GM21515 (cell line): ENCODE measurements at regions not wholly inside any gene's neighbourhood (a gene's known extent, or its start where the extent isn't known, plus 50 kb on each side); places are given as distances from the start of the nearest gene placed in this dataset.

Source experiments
- ATAC-seq: cut with Tn5 transposase; IDR thresholded peaks from one replicate; pipeline ENCODE4 v1.9.1; 2021; ENCODE audit not compliant: unreplicated experiment

- no peak for ATAC-seq
Measured at GRCh38 chr3:76754247-76754646, 285.7 kb upstream of the ROBO2 start.

- ATAC-seq = no peak
Measured at GRCh38 chr3:76756577-76756976, 283.3 kb upstream of the ROBO2 start.

- ATAC-seq = no peak
Measured at GRCh38 chr3:76760336-76760735, 279.6 kb upstream of the ROBO2 start.

GRCh38 chr3:76765511-76765910 is 274.4 kb upstream of the ROBO2 start:
- ATAC-seq = no peak

- no peak for ATAC-seq
Measured at GRCh38 chr3:76768912-76769311, 271.0 kb upstream of the ROBO2 start.

- no peak for ATAC-seq
Measured at GRCh38 chr3:76776927-76777326, 263.0 kb upstream of the ROBO2 start.

- no peak for ATAC-seq
Measured at GRCh38 chr3:76788206-76788605, 251.7 kb upstream of the ROBO2 start.

GRCh38 chr3:76789237-76789636 is 250.7 kb upstream of the ROBO2 start:
- ATAC-seq = no peak

GRCh38 chr3:76811418-76811817 is 228.5 kb upstream of the ROBO2 start:
- no peak for ATAC-seq

- ATAC-seq = no peak
Measured at GRCh38 chr3:76812649-76813242, 227.2 kb upstream of the ROBO2 start.

- ATAC-seq = no peak
Measured at GRCh38 chr3:76815561-76815960, 224.3 kb upstream of the ROBO2 start.

- no peak for ATAC-seq
Measured at GRCh38 chr3:76820481-76820880, 219.4 kb upstream of the ROBO2 start.

- no peak for ATAC-seq
Measured at GRCh38 chr3:76824658-76825240, 215.2 kb upstream of the ROBO2 start.

GRCh38 chr3:76826861-76827260 is 213.0 kb upstream of the ROBO2 start:
- no peak for ATAC-seq

- no peak for ATAC-seq
Measured at GRCh38 chr3:76827701-76828226, 212.1 kb upstream of the ROBO2 start.

- no peak for ATAC-seq
Measured at GRCh38 chr3:76834657-76835056, 205.2 kb upstream of the ROBO2 start.

GRCh38 chr3:76841747-76842146 is 198.2 kb upstream of the ROBO2 start:
- ATAC-seq = no peak

- no peak for ATAC-seq
Measured at GRCh38 chr3:76842216-76842615, 197.7 kb upstream of the ROBO2 start.

- no peak for ATAC-seq
Measured at GRCh38 chr3:76855451-76855850, 184.4 kb upstream of the ROBO2 start.

GRCh38 chr3:76859596-76859995 is 180.3 kb upstream of the ROBO2 start:
- no peak for ATAC-seq

GRCh38 chr3:76864355-76864754 is 175.5 kb upstream of the ROBO2 start:
- ATAC-seq = no peak

GRCh38 chr3:76866729-76867408 is 173.0 kb upstream of the ROBO2 start:
- ATAC-seq = peak; percentile 52
